Activated naive CD8-positive, alpha-beta T cell (primary cell): ENCODE measurements at regions not wholly inside any gene's neighbourhood (a gene's known extent, or its start where the extent isn't known, plus 50 kb on each side); places are given as distances from the start of the nearest gene placed in this dataset.
"Not testable (repeated sequence)": the region's sequence is repeated elsewhere in the genome, so short reads cannot be mapped to it uniquely, and the experiment has no call there.

Source experiments
- H3K27ac Mint-ChIP-seq: one replicate; pipeline ENCODE4 v1.8.0; 2021; ENCODE audit warnings: mixed read lengths
- H3K27me3 Mint-ChIP-seq: one replicate; pipeline ENCODE4 v1.8.0; 2021; ENCODE audit warnings: mixed read lengths
- H3K36me3 Mint-ChIP-seq: one replicate; pipeline ENCODE4 v1.8.0; 2021; ENCODE audit warnings: mixed read lengths
- H3K4me1 Mint-ChIP-seq: one replicate; pipeline ENCODE4 v1.8.0; 2021; ENCODE audit warnings: low read depth, mixed read lengths
- H3K4me3 Mint-ChIP-seq: one replicate; pipeline ENCODE4 v1.8.0; 2021; ENCODE audit warnings: mild to moderate bottlenecking, mixed read lengths
- H3K9me3 Mint-ChIP-seq: one replicate; pipeline ENCODE4 v1.8.0; 2021; ENCODE audit warnings: low read depth, mixed read lengths

DNA sequence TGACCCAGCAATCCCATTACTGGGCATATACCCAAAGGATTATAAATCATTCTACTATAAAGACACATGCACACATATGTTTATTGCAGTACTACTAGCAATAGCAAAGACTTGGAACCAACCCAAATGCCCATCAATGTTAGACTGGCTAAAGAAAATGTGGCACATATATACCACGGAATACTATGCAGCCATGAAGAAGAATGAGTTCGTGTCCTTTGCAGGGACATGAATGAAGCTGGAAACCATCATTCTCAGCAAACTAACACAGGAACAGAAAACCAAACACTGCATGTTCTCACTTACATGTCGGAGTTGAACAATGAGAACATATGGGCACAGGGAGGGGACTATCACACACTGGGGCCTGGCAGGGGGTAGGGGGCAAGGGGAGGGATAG, 183.0 kb downstream of the HACE1 start:
- not testable (repeated sequence) for H3K27me3 Mint-ChIP-seq, H3K9me3 Mint-ChIP-seq, H3K4me3 Mint-ChIP-seq, H3K4me1 Mint-ChIP-seq, H3K27ac Mint-ChIP-seq
- H3K36me3 Mint-ChIP-seq, result peaks cover 10% of the 10 kb centered on the region

- not testable (repeated sequence) for H3K9me3 Mint-ChIP-seq, H3K4me1 Mint-ChIP-seq, H3K4me3 Mint-ChIP-seq, H3K27me3 Mint-ChIP-seq, H3K27ac Mint-ChIP-seq
- peaks cover 10% of the 10 kb centered on the region for H3K36me3 Mint-ChIP-seq
These were observed 184.6 kb downstream of the HACE1 start for GRCh38 chr6:104675161-104675560.

DNA sequence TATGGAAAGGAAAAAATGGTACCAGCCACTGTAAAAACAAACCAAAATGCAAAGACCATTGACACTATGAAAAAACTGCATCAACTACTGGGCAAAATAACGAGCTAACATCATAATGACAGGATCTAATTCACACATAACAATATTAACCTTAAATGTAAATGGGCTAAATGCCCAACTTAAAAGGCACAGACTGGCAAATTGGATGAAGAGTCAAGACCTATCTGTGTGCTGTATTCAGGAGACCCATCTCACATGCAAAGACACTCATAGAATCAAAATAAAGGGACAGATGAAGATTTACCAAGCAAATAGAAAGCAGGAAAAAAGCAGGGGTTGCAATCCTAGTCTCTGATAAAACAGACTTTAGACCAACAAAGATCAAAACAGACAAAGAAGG, 186.6 kb downstream of the HACE1 start:
- H3K9me3 Mint-ChIP-seq, H3K27ac Mint-ChIP-seq, H3K27me3 Mint-ChIP-seq, H3K36me3 Mint-ChIP-seq, H3K4me1 Mint-ChIP-seq, H3K4me3 Mint-ChIP-seq: not testable (repeated sequence)

DNA sequence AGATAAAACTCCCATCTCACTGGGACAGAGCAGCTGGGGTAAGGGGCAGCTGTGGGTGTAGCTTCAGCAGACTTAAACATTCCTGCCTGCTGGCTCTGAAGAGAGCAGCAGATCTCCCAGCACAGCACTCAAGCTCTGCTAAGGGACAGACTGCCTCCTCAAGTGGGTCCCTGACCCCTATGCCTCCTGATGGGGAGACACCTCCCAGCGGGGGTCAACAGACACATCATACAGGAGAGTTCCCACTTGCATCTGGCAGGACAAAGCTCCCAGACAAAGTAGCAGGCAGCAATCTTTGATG, 188.2 kb downstream of the HACE1 start:
- not testable (repeated sequence) for H3K9me3 Mint-ChIP-seq, H3K4me1 Mint-ChIP-seq, H3K27ac Mint-ChIP-seq, H3K36me3 Mint-ChIP-seq, H3K4me3 Mint-ChIP-seq, H3K27me3 Mint-ChIP-seq

- not testable (repeated sequence) for H3K4me3 Mint-ChIP-seq, H3K4me1 Mint-ChIP-seq, H3K36me3 Mint-ChIP-seq, H3K27ac Mint-ChIP-seq, H3K9me3 Mint-ChIP-seq, H3K27me3 Mint-ChIP-seq
These were observed 188.7 kb downstream of the HACE1 start for GRCh38 chr6:104670834-104671590.

DNA sequence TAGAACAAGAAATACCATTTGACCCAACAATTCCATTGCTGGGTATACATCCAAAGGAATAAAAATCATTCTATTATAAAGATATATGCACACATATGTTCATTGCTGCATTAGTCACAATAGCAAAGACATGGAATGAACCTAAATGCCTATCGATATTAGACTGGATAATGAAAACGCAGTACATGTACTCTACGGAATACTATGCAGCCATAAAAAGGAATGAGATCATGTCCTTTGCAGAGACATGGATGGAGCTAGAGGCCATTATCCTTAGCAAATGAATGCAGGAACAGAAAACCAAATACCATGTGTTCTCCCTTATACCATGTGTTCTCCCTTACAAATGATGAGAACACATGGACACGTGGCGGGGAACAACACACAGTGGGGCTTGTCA, 190.2 kb downstream of the HACE1 start:
- peaks cover 5% of the 10 kb centered on the region for H3K36me3 Mint-ChIP-seq
- no peaks in the 10 kb centered on the region for H3K4me1 Mint-ChIP-seq
- H3K27ac Mint-ChIP-seq, result no peak overlapping the region
- H3K4me3 Mint-ChIP-seq, result no peak overlapping the region
- peaks cover 2% of the 10 kb centered on the region for H3K27me3 Mint-ChIP-seq
- peaks cover 6% of the 10 kb centered on the region for H3K9me3 Mint-ChIP-seq

GRCh38 chr6:104656235-104656634, 203.5 kb downstream of the HACE1 start:
- H3K9me3 Mint-ChIP-seq, result peaks cover 3% of the 10 kb centered on the region
- no peaks in the 10 kb centered on the region for H3K36me3 Mint-ChIP-seq

GRCh38 chr6:104653781-104654180, 205.9 kb downstream of the HACE1 start:
- Mint-ChIP-seq H3K9me3 (peaks cover 3% of the 10 kb centered on the region), H3K27me3 (peaks cover 2% of the 10 kb centered on the region), H3K4me1 (no peaks in the 10 kb centered on the region), H3K27ac (no peak overlapping the region), H3K4me3 (no peak overlapping the region), H3K36me3 (no peaks in the 10 kb centered on the region)

More at GRCh38 chr6:104656235-104656634, 203.5 kb downstream of the HACE1 start:
- Mint-ChIP-seq H3K4me1 (no peaks in the 10 kb centered on the region), H3K4me3 (no peak overlapping the region), H3K27me3 (peaks cover 2% of the 10 kb centered on the region), H3K27ac (no peak overlapping the region)

DNA sequence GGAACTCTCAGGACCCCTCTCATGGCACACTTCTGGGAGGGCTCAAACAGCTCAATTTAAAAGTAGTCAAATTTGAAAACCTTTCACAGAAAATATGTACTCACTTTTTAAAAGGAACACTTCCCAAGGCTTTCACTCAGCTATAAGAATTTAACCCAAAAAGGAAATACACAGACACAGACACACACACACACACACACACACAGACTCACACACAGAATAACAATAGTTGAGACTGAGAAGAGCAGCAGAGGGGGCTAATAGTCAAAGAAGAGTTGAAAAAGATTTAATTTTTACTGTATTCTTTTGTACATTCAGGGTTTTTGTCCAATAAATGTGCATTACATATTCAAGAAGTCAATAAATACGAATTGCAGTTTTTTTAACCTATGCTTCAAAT, 211.4 kb downstream of the HACE1 start:
- H3K4me3 Mint-ChIP-seq, result no peak overlapping the region
- H3K4me1 Mint-ChIP-seq, result no peaks in the 10 kb centered on the region
- H3K27me3 Mint-ChIP-seq, result peaks cover 8% of the 10 kb centered on the region
- no peak overlapping the region for H3K27ac Mint-ChIP-seq
- no peaks in the 10 kb centered on the region for H3K36me3 Mint-ChIP-seq
- no peaks in the 10 kb centered on the region for H3K9me3 Mint-ChIP-seq

GRCh38 chr6:104644848-104645247, 214.9 kb downstream of the HACE1 start:
- Mint-ChIP-seq H3K36me3 (no peaks in the 10 kb centered on the region), H3K27me3 (peaks cover 8% of the 10 kb centered on the region), H3K4me1 (no peaks in the 10 kb centered on the region), H3K4me3 (no peak overlapping the region), H3K27ac (no peak overlapping the region), H3K9me3 (no peaks in the 10 kb centered on the region)

DNA sequence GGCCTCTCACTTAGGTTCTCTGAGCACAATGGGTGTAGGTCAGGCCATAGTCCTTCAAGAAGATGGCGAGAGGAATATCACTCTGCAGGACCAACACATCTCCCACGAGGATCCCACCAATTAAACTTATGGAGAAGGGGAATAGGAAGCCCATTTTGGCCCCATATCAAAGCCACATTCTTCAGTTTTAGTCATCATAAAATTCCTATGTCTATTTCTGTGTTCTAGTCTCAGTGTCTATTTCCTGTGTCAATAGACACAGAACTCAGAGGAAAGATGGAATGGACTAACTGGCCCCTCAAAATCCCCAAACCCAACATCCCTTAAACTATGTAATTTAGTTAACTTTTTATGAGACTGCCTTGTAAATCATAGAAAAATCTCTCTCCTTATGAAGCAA, 216.8 kb downstream of the HACE1 start:
- Mint-ChIP-seq H3K27ac (no peak overlapping the region), H3K9me3 (no peaks in the 10 kb centered on the region), H3K27me3 (peaks cover 6% of the 10 kb centered on the region), H3K36me3 (no peaks in the 10 kb centered on the region), H3K4me3 (no peak overlapping the region), H3K4me1 (no peaks in the 10 kb centered on the region)

- no peaks in the 10 kb centered on the region for H3K9me3 Mint-ChIP-seq
- no peak overlapping the region for H3K27ac Mint-ChIP-seq
- no peak overlapping the region for H3K4me3 Mint-ChIP-seq
- H3K36me3 Mint-ChIP-seq, result no peaks in the 10 kb centered on the region
- H3K4me1 Mint-ChIP-seq, result no peaks in the 10 kb centered on the region
- H3K27me3 Mint-ChIP-seq, result peaks cover 3% of the 10 kb centered on the region
These were observed 219.0 kb downstream of the HACE1 start for GRCh38 chr6:104640761-104641160.

DNA sequence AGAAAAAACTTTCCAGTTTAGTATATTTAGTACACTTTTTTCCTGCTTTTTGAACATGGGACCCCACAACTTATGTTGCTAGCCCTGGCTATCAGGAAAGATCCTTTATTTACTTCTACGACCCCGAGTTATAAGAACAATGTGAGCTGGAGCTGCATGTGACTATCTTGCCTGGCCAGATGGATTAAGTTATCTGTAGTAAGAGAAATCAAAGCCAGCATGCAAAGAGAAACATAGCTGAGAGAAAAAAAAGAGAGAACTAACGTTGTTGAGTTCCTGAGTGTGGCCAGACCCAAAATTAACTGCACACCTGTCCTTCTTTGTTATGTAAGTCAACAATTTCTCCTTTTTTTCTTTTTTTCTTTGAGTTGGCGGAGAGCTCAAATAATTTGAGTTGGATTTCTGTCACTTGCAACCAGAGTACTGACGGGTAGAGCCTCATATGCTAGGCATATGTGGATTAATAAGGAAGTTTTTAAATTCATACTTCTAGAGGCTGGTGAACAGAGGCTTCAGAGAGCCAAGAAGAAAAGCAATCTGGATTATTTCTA, 219.5 kb downstream of the HACE1 start:
- no peak overlapping the region for H3K4me3 Mint-ChIP-seq
- H3K36me3 Mint-ChIP-seq, result no peaks in the 10 kb centered on the region
- no peak overlapping the region for H3K27ac Mint-ChIP-seq
- no peaks in the 10 kb centered on the region for H3K27me3 Mint-ChIP-seq
- H3K4me1 Mint-ChIP-seq, result no peaks in the 10 kb centered on the region
- H3K9me3 Mint-ChIP-seq, result no peaks in the 10 kb centered on the region

DNA sequence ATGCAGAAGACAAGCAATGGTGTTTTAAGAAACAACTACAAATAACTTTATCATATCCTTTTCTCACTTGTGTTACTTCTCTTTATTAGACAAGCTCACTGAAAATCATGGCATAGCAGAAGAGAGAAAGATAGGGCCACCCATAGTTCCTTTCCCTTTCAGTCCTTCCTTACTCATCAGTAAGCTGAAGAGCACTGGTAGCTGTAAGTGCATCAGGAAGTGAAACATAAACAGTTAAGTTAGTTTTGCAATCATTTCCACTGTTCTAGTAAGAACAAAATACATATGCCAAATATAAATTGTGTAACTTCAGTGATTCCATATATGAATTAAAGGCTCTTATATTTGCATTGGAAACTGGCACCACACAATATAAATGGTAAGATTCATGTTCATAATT, 220.1 kb downstream of the HACE1 start:
- Mint-ChIP-seq H3K4me3 (no peak overlapping the region), H3K27me3 (no peaks in the 10 kb centered on the region), H3K36me3 (no peaks in the 10 kb centered on the region), H3K27ac (no peak overlapping the region), H3K4me1 (no peaks in the 10 kb centered on the region), H3K9me3 (no peaks in the 10 kb centered on the region)

GRCh38 chr6:104638841-104639290, 220.9 kb downstream of the HACE1 start:
- no peaks in the 10 kb centered on the region for H3K4me1 Mint-ChIP-seq
- no peak overlapping the region for H3K4me3 Mint-ChIP-seq
- H3K27ac Mint-ChIP-seq, result no peak overlapping the region
- no peaks in the 10 kb centered on the region for H3K9me3 Mint-ChIP-seq
- H3K36me3 Mint-ChIP-seq, result no peaks in the 10 kb centered on the region
- no peaks in the 10 kb centered on the region for H3K27me3 Mint-ChIP-seq

- no peaks in the 10 kb centered on the region for H3K4me1 Mint-ChIP-seq
- no peaks in the 10 kb centered on the region for H3K36me3 Mint-ChIP-seq
- no peak overlapping the region for H3K27ac Mint-ChIP-seq
- H3K27me3 Mint-ChIP-seq, result peaks cover 1% of the 10 kb centered on the region
- H3K9me3 Mint-ChIP-seq, result no peaks in the 10 kb centered on the region
- H3K4me3 Mint-ChIP-seq, result no peak overlapping the region
These were observed 226.6 kb downstream of the HACE1 start for GRCh38 chr6:104633125-104633524.
